NT2/D1 (cell line): ENCODE measurements at regions not wholly inside any gene's neighbourhood (a gene's known extent, or its start where the extent isn't known, plus 50 kb on each side); places are given as distances from the start of the nearest gene placed in this dataset.

Experiments
- SUZ12 ChIP-seq: IDR thresholded peaks from 2 replicates; pipeline ENCODE4 v1.6.1; 2011; ENCODE audit not compliant: insufficient read length, insufficient read depth; ENCODE audit errors: extremely low read depth
- ZNF274 ChIP-seq: IDR thresholded peaks from 2 replicates; pipeline ENCODE4 v1.6.1; 2011; ENCODE audit warnings: mild to moderate bottlenecking, low read depth, low read length

GRCh38 chr13:24563087-24563486, 50.5 kb upstream of the PARP4 start:
- TF ChIP-seq ZNF274 (no peak), SUZ12 (no peak)
